ENCODE measurements at regions not wholly inside any gene's neighbourhood (a gene's known extent, or its start where the extent isn't known, plus 50 kb on each side); places are given as distances from the start of the nearest gene placed in this dataset.

GRCh38 chr5:53790026-53790425 lies 229.6 kb downstream of the NDUFS4 start:
- no peak for TF ChIP-seq ESRRG (CRISPR knock-in tag; IDR thresholded peaks at IDR 0.05)
- TF ChIP-seq PPARA (CRISPR knock-in tag; IDR thresholded peaks at IDR 0.05; ENCODE audit: borderline replicate concordance) = no peak
- TF ChIP-seq SNAI2 (CRISPR knock-in tag; IDR thresholded peaks at IDR 0.05) = no peak
- TF ChIP-seq ZFP30 (CRISPR knock-in tag; IDR thresholded peaks at IDR 0.05) = no peak
- no peak for TF ChIP-seq PATZ1 (CRISPR knock-in tag; IDR thresholded peaks at IDR 0.05; ENCODE audit: borderline replicate concordance)
- TF ChIP-seq CREB5 (CRISPR knock-in tag; IDR thresholded peaks at IDR 0.05; ENCODE audit: low read depth) = no peak
- no peak for TF ChIP-seq TOX (CRISPR knock-in tag; IDR thresholded peaks at IDR 0.05; ENCODE audit: borderline replicate concordance)
